ENCODE measurements at regions not wholly inside any gene's neighbourhood (a gene's known extent, or its start where the extent isn't known, plus 50 kb on each side); places are given as distances from the start of the nearest gene placed in this dataset.

DNA sequence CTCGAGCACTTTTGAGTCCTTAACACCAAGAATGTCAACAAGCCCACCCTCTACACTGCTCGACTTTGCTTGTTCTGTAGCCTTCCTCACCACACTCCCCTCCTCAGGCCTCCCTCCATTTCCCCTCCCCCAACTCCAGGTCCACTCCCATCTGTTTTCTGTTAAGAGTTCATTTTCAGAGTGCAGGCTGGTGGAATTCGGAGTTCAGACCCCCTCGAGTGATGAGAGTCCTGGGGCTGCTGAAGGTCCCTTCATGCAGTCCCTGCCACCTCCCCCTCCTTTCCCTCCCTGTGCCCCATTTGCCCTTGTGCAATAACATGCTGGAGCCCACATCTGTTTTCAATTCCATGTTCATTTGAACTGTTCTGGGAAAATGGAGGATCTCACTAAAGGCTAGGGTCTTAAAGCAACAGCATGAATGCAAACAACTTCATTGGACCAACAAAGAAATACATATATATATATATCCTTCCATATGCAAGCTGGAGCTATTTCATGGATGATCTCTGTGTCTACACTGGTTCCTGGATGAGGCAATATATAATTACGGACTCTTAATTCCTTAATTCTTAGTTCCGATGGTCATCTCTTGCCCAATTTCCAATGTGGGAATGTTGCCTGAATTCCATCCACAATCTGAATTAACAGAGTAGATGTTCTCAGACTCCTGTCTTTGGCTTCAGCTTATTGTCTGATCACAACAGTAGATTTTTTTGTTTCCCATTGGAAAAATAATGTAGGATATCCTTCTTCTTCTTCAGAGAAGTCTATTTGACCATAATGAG lies 340.4 kb downstream of the ETS1 start:
- no peak for DNase-seq (ENCODE audit: insufficient read length)
- FAIRE-seq, result no peak
- TF ChIP-seq TAF1 (IDR thresholded peaks at IDR 0.05; ENCODE audit: borderline replicate concordance, low read depth, low read length) (no peak), POLR2A (IDR thresholded peaks at IDR 0.05; ENCODE audit: low read depth, low read length) (no peak), POLR2AphosphoS5 (IDR thresholded peaks at IDR 0.05; ENCODE audit: low read depth, low read length) (no peak)

DNA sequence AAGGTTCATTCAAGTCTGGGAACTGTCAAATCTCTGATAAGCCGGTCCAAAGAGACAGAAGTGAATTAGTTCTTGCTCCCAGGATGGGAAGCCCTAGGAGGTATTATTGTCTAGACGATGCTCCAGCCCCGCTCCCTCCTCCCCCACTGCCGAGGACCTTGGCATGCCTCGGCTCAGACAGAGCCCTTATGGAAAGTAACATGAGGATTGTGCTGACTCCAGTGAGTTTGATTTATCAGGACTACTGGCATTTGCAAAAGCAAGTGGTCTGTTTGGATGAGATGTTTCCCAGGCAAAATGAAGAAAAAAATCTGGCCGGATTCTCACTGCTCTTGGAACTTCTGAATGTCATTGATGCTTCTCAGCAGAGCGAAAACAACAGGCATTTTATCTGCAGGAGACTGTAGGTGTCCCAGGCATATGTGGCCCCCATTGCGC lies 341.0 kb downstream of the ETS1 start:
- FAIRE-seq (no peak), DNase-seq (ENCODE audit: insufficient read length) (no peak)
- no peak for TF ChIP-seq POLR2AphosphoS5 (IDR thresholded peaks at IDR 0.05; ENCODE audit: low read depth, low read length)
- TF ChIP-seq POLR2A (IDR thresholded peaks at IDR 0.05; ENCODE audit: low read depth, low read length), result no peak
- no peak for TF ChIP-seq TAF1 (IDR thresholded peaks at IDR 0.05; ENCODE audit: borderline replicate concordance, low read depth, low read length)

DNA sequence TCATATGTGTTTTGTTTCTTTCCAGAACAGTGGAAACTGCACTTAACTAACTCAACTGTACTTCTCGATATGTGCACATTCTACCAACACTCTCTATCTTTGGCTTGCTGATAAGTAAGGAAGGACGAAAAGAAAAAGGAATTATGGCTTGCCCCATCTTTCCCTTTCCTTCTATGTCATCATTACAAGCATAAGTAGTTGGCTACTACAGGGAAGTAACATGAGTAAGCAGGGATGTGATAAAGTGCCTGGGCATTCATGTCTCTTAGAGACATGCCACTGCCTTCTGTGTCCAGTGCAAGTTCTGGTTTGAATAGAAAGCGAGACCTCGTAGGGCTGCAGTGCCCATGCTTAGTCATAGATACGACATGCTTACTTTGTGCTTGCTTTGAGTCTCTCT lies 342.5 kb downstream of the ETS1 start:
- DNase-seq (ENCODE audit: insufficient read length) (no peak), FAIRE-seq (no peak)
- TF ChIP-seq POLR2AphosphoS5 (IDR thresholded peaks at IDR 0.05; ENCODE audit: low read depth, low read length) (no peak), POLR2A (IDR thresholded peaks at IDR 0.05; ENCODE audit: low read depth, low read length) (no peak), TAF1 (IDR thresholded peaks at IDR 0.05; ENCODE audit: borderline replicate concordance, low read depth, low read length) (no peak)

DNA sequence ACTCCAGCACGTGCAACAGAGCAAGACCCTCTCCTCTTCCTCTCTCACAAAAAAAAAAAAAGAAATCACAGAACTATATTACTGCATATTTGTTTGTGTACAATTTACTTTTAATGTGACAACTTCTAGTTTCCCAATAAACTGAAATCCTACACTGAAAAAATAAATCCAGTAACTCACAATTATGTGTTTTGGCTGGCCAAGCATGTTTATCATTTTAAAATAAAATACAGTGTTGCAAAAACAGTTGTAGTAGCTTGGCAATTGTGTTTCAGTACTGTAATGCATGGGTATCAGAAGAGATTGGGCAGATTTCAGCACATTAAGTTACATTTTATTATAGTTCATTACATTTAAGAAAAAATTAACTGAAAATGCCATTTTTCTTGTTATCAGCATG lies 344.9 kb downstream of the ETS1 start:
- no peak for FAIRE-seq
- no peak for DNase-seq (ENCODE audit: insufficient read length)
- no peak for TF ChIP-seq POLR2AphosphoS5 (IDR thresholded peaks at IDR 0.05; ENCODE audit: low read depth, low read length)
- TF ChIP-seq TAF1 (IDR thresholded peaks at IDR 0.05; ENCODE audit: borderline replicate concordance, low read depth, low read length), result no peak
- no peak for TF ChIP-seq POLR2A (IDR thresholded peaks at IDR 0.05; ENCODE audit: low read depth, low read length)

DNA sequence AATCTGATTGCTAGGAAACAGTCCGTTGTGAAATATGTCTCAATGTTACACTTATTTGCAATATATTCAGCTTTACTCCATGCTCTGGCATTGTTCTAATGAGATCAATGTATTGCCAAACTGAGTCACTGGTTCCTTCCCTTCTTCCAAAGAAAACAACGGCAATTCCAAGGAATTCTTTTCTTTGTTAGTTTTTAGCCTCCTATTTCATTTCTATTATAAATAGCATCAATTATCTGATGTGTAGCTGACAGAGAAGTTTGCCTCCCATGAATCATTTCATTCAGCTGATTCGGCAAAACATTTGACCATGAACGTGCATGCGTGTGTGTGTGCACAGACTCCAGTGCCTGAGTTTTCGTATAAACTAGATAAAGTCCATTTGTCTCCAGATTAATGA lies 346.8 kb downstream of the ETS1 start:
- DNase-seq (ENCODE audit: insufficient read length), result no peak
- FAIRE-seq, result no peak
- no peak for TF ChIP-seq POLR2A (IDR thresholded peaks at IDR 0.05; ENCODE audit: low read depth, low read length)
- no peak for TF ChIP-seq TAF1 (IDR thresholded peaks at IDR 0.05; ENCODE audit: borderline replicate concordance, low read depth, low read length)
- TF ChIP-seq POLR2AphosphoS5 (IDR thresholded peaks at IDR 0.05; ENCODE audit: low read depth, low read length), result no peak

DNA sequence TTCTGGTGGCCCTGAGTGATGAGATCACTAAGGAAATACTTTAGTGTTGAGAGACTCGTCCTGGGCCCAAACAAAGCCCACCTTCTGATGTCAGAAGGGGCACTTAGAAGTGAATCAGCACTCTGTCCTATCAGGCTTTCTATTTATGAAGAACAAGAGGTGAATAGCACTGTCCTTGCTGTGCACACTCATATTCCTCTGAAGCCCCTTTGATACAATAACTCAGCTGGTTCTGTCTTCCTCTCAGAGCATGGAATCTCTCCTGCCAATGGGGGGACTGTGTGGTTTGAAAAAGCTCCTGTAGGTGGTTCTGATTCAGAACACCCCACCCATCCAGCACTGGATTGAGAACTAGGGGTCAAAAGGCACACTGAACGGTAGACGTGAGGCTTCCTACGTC lies 348.1 kb downstream of the ETS1 start:
- TF ChIP-seq POLR2AphosphoS5 (IDR thresholded peaks at IDR 0.05; ENCODE audit: low read depth, low read length) (no peak), POLR2A (IDR thresholded peaks at IDR 0.05; ENCODE audit: low read depth, low read length) (no peak), TAF1 (IDR thresholded peaks at IDR 0.05; ENCODE audit: borderline replicate concordance, low read depth, low read length) (no peak)
- FAIRE-seq, result no peak

DNA sequence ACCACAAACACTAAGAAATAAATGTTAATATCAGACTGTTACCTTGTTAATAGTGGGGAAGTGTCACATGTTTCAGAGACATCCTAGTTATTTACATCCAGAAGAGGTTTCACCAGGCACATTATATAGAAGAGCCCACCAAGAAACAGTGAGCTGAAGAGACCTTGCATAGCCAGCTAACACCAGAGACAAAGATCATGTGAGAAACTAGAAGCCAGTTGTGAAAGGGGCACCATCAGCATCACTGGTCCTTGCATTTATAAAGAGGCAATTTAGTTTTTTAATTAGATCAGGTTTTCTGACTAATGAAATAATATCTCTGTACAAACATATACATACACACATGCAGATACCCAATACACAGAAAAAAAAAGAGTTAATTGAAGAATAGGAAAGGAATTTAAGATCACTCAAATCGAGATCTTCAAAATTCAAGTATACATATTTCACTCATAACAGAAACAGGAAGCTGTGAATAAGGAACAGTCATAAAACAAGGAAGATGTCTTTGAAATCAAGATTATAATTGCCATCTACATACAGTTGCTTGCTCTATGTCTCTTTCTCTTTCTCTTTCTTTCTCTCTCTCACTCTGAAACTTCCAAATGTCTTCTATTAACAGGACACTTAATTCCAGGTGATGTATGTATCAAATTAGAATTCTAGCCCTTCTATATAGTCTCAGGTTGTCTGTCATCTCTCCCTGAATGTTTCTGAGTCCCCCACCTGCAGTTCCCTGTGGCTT lies 348.7 kb downstream of the ETS1 start:
- TF ChIP-seq POLR2A (IDR thresholded peaks at IDR 0.05; ENCODE audit: low read depth, low read length), result no peak
- FAIRE-seq, result no peak
- DNase-seq (ENCODE audit: insufficient read length), result no peak

More for the DNA sequence above, 348.1 kb downstream of the ETS1 start:
- DNase-seq (ENCODE audit: insufficient read length), result no peak

DNA sequence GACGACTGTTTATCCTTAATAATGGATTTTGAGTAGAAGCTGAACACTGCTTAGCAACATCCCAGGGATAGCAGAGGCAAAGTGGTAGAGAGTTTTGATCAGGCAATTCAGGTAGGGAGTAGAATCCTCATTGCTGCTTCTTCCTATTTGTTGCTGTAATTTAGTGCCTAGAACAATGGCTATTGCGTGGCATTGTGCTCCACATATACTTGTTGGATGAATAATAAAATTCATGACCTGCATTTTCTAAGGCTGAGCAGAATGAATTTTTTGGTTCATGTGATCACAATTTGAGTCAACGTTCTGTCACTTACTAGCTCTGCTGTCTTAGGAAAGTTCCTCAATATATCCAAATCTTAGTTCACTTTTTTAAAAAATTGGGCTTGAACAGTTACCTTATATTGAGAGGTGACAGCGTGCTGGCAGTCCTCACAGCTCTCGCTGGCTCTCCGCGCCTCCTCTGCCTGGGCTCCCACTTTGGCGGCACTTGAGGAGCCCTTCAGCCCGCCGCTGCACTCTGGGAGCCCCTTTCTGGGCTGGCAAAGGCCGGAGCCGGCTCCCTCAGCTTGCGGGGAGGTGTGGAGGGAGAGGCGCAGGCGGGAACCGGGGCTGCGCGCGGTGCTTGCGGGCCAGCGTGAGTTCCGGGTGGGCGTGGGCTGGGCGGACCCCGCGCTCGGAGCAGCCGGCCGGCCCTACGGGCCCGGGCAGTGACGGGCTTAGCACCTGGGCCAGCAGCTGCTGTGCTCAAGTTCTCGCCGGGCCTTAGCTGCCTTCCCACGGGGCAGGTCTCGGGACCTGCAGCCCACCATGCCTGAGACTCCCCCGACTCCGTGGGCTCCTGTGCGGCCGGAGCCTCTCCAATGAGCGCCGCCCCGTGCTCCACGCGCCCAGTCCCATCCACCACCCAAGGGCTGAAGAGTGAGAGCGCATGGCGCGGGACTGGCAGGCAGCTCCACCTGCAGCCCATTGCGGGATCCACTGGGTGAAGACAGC lies 350.6 kb downstream of the ETS1 start:
- no peak for TF ChIP-seq POLR2A (IDR thresholded peaks at IDR 0.05; ENCODE audit: low read depth, low read length)
- TF ChIP-seq TAF1 (IDR thresholded peaks at IDR 0.05; ENCODE audit: borderline replicate concordance, low read depth, low read length), result no peak
- no peak for TF ChIP-seq POLR2AphosphoS5 (IDR thresholded peaks at IDR 0.05; ENCODE audit: low read depth, low read length)
- FAIRE-seq (no peak), DNase-seq (ENCODE audit: insufficient read length) (no peak)

DNA sequence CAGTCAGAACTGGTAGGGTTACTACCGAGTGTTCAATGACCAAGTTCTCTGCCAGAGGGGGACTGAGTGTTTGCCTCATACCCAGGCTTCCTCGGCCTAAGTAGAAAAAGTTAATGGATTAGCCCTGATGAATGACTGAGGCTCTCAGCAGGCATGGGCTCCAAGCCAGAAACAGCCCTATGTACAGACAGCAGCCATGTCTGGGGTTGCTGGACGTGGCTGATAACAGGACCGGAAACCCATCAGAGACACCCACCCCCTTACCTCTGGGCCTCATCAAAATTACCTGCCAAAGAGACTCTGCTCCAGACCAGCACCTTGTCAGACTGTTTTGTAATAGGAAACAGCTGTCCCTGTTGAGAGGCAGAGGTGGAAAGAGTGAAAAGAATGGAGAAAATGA lies 351.4 kb downstream of the ETS1 start:
- TF ChIP-seq POLR2AphosphoS5 (IDR thresholded peaks at IDR 0.05; ENCODE audit: low read depth, low read length), result no peak
- no peak for TF ChIP-seq TAF1 (IDR thresholded peaks at IDR 0.05; ENCODE audit: borderline replicate concordance, low read depth, low read length)
- no peak for TF ChIP-seq POLR2A (IDR thresholded peaks at IDR 0.05; ENCODE audit: low read depth, low read length)
- no peak for FAIRE-seq
- no peak for DNase-seq (ENCODE audit: insufficient read length)

DNA sequence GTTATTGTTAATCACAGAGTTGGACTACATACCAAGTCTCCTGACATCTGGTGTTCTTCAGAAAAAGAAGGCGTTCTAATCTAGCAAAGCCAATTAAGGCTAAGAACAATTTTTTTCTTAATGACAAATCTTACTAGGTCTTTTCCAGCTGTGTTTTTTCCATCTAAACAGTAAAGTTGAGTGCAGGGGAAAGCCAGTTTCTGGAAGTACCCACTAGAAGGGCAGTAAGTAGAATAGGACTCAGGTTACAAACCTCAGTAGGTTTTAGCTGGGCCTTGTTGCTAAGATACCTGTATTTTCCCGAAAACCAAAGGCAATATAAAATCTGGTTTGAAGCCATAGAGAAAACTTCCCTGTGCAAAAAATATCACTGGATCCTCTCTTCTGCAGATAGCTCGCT lies 351.9 kb downstream of the ETS1 start:
- DNase-seq (ENCODE audit: insufficient read length), result no peak
- no peak for FAIRE-seq
- TF ChIP-seq POLR2AphosphoS5 (IDR thresholded peaks at IDR 0.05; ENCODE audit: low read depth, low read length), result no peak
- no peak for TF ChIP-seq TAF1 (IDR thresholded peaks at IDR 0.05; ENCODE audit: borderline replicate concordance, low read depth, low read length)
- no peak for TF ChIP-seq POLR2A (IDR thresholded peaks at IDR 0.05; ENCODE audit: low read depth, low read length)

DNA sequence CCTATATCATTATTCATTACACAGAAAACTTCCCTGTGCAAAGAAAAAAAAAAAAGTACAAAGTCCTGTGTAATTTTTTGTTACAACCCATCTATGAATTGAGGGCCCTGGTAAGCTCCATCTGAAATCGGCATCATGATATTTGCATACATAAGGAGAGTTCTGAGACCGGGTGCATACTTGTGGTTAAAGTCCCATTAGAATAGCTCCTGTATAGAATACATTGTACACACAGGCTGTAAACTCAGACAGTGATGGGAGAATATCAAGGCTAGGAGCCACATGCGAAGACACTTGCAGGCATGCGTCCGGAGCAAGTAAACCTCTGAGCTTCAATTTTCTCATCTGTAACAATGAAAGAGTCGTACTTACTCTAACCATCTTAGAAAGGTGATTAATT lies 353.2 kb downstream of the ETS1 start:
- FAIRE-seq (peak; percentile 38), DNase-seq (ENCODE audit: insufficient read length) (no peak)
- TF ChIP-seq TAF1 (IDR thresholded peaks at IDR 0.05; ENCODE audit: borderline replicate concordance, low read depth, low read length) (no peak), POLR2A (IDR thresholded peaks at IDR 0.05; ENCODE audit: low read depth, low read length) (no peak), POLR2AphosphoS5 (IDR thresholded peaks at IDR 0.05; ENCODE audit: low read depth, low read length) (no peak)
